ENCODE measurements at regions not wholly inside any gene's neighbourhood (a gene's known extent, or its start where the extent isn't known, plus 50 kb on each side); places are given as distances from the start of the nearest gene placed in this dataset.

DNA sequence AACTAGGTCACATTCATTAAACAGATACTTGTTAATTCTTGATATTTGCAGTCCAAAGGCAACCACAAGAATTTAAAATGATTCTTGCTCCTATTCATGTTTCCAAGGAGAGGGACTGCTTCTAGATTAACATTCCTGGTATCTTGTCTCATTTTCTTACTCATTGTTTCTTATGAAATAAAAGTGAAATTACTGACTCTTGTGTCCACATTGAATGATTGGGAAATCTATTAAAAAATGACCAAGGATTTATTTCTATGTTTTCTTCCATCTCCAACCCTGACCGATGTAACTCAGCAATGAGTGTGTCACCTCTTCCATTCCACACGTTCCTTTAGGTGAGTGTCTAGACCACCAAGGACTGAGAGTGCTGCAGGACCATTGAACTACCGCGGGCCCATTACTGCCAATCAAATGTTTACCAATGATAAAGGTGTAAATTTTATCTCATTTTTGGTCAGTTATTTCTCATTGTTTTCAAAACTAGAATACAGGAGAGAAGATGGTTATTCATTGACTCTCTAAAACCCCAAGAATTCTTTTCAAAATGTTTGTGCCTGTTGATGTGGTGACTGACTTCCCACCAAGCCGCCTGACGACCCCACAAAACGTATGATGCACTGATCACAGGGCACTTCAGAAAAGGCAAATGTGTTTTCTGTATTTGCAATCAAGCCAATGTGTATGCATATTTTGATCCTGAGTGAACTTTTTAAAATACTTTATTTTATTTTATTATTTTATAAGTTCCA is 414.6 kb upstream of the PTBP2 start:
- H3K56ac ChIP-seq (replicated peaks; ENCODE audit: insufficient read length, low read depth, low read length), result no peak overlapping the region
- no peaks in the 10 kb centered on the region for H3K79me2 ChIP-seq (ENCODE audit: control insufficient read depth in 1 of 2, insufficient read depth in 2 of 2, low read length in 2 of 2)
- H4K91ac ChIP-seq (replicated peaks; ENCODE audit: insufficient read length, low read length), result no peak overlapping the region
- no peak overlapping the region for H3K27ac ChIP-seq (ENCODE audit: low read depth, low read length)
- no peaks in the 10 kb centered on the region for H3K9me3 ChIP-seq (ENCODE audit: insufficient read depth in 2 of 2, low read depth in 1 of 2, low read length in 1 of 2)
- H4K8ac ChIP-seq (ENCODE audit: extremely low read depth, insufficient read depth, low read length), result no peak overlapping the region
- no peak overlapping the region for H2BK120ac ChIP-seq (replicated peaks; ENCODE audit: low read depth, low read length)
- no peak overlapping the region for H3K14ac ChIP-seq (ENCODE audit: insufficient read length)
- H2BK20ac ChIP-seq (ENCODE audit: low read length), result no peak overlapping the region
- no peaks in the 10 kb centered on the region for H3K79me1 ChIP-seq (ENCODE audit: low read depth, low read length)
- no peak overlapping the region for H2AFZ ChIP-seq (ENCODE audit: low read length)
- no peak overlapping the region for H3K4me3 ChIP-seq (ENCODE audit: extremely low read depth in 1 of 4, insufficient read depth in 2 of 4, low read depth in 3 of 4, low read length in 4 of 4)
- FAIRE-seq (no peak), DNase-seq (ENCODE audit: low read depth in 1 of 2, low spot score in 2 of 2) (no peak)
- no peak overlapping the region for H2BK15ac ChIP-seq (ENCODE audit: low read length)
- CTCF ChIA-PET (ENCODE audit: partially characterized antibody), result no interaction called here
- WGBS, 2 experiments (ENCODE audit: extremely low coverage in 1 of 2, insufficient coverage in 1 of 2, insufficient read length in 1 of 2, insufficient replicate concordance in 2 of 2, low coverage in 1 of 2, low lambda C conversion rate in 2 of 2, missing lambda C conversion rate in 1 of 2), result 86% methylated on average over 7 of the region's 7 CpGs; no CpG with 5 or more reads in 1 of the 2 experiments
- no peaks in the 10 kb centered on the region for H3K36me3 ChIP-seq (ENCODE audit: control insufficient read depth in 2 of 4, insufficient read depth in 4 of 4, low read length in 3 of 4)
- H3K4me1 ChIP-seq (replicated peaks in 1 of 4; ENCODE audit: control insufficient read depth in 3 of 4, insufficient read depth in 4 of 4, low read length in 3 of 4), result no peaks in the 10 kb centered on the region
- H3K23me2 ChIP-seq (ENCODE audit: low read depth, low read length), result no peaks in the 10 kb centered on the region
- H2BK12ac ChIP-seq (ENCODE audit: low read depth, low read length), result no peak overlapping the region
- no peak overlapping the region for H3K18ac ChIP-seq (ENCODE audit: extremely low read depth, low read length)
- no peak overlapping the region for H4K5ac ChIP-seq (ENCODE audit: insufficient read length, low read depth, low read length)
- H2AK5ac ChIP-seq (ENCODE audit: low read depth, low read length), result no peak overlapping the region
- POLR2A ChIA-PET (ENCODE audit: partially characterized antibody), result no interaction called here
- TF ChIP-seq BACH1 (IDR thresholded peaks at IDR 0.05; ENCODE audit: low read length) (no peak), NRF1 (IDR thresholded peaks at IDR 0.05; ENCODE audit: low read depth, low read length) (no peak), ASH2L (IDR thresholded peaks at IDR 0.05; ENCODE audit: low read length) (no peak)
- TF ChIP-seq, protein P1, sequence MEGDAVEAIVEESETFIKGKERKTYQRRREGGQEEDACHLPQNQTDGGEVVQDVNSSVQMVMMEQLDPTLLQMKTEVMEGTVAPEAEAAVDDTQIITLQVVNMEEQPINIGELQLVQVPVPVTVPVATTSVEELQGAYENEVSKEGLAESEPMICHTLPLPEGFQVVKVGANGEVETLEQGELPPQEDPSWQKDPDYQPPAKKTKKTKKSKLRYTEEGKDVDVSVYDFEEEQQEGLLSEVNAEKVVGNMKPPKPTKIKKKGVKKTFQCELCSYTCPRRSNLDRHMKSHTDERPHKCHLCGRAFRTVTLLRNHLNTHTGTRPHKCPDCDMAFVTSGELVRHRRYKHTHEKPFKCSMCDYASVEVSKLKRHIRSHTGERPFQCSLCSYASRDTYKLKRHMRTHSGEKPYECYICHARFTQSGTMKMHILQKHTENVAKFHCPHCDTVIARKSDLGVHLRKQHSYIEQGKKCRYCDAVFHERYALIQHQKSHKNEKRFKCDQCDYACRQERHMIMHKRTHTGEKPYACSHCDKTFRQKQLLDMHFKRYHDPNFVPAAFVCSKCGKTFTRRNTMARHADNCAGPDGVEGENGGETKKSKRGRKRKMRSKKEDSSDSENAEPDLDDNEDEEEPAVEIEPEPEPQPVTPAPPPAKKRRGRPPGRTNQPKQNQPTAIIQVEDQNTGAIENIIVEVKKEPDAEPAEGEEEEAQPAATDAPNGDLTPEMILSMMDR (IDR thresholded peaks at IDR 0.05; ENCODE audit: control extremely low read depth in 1 of 3, insufficient read depth in 1 of 3, low read depth in 1 of 3, low read length in 3 of 3), result no peak
- no peak overlapping the region for H2BK5ac ChIP-seq (ENCODE audit: low read depth, low read length)
- H4K20me1 ChIP-seq (replicated peaks in 1 of 2; ENCODE audit: control insufficient read depth in 1 of 2, insufficient read depth in 2 of 2, low read length in 2 of 2), result no peaks in the 10 kb centered on the region
- H3K27me3 ChIP-seq (replicated peaks in 1 of 4; ENCODE audit: control insufficient read depth in 3 of 4, extremely low read depth in 1 of 4, insufficient read depth in 3 of 4, low read length in 3 of 4), result no peaks in the 10 kb centered on the region
- no peak overlapping the region for H3K4ac ChIP-seq (replicated peaks; ENCODE audit: insufficient read length, low read depth, low read length)
- no peak overlapping the region for H3K4me2 ChIP-seq (ENCODE audit: insufficient read depth in 1 of 2, low read depth in 2 of 2, low read length in 2 of 2)
- no peak overlapping the region for H3K23ac ChIP-seq (ENCODE audit: insufficient read length)
- no peak overlapping the region for H3K9ac ChIP-seq (replicated peaks in 1 of 4; ENCODE audit: extremely low read depth in 1 of 4, low read depth in 3 of 4, low read length in 3 of 4)

Measured in H1 (cell line).